Osteocyte (in vitro differentiated cells): ENCODE measurements at regions not wholly inside any gene's neighbourhood (a gene's known extent, or its start where the extent isn't known, plus 50 kb on each side); places are given as distances from the start of the nearest gene placed in this dataset.

Experiments used
- DNase-seq: peaks from one replicate; pipeline ENCODE4 v3.0.0; 2021; ENCODE audit warnings: mixed read lengths; ENCODE audit not compliant: unreplicated experiment; ENCODE audit errors: extremely low spot score
- H3K27ac Mint-ChIP-seq: one replicate; pipeline ENCODE4 v1.8.0; 2021; ENCODE audit warnings: mild to moderate bottlenecking, mixed read lengths; ENCODE audit not compliant: unreplicated experiment
- H3K27me3 Mint-ChIP-seq: one replicate; pipeline ENCODE4 v1.8.0; 2021; ENCODE audit warnings: mixed read lengths; ENCODE audit not compliant: unreplicated experiment
- H3K36me3 Mint-ChIP-seq: one replicate; pipeline ENCODE4 v1.8.0; 2021; ENCODE audit warnings: mixed read lengths; ENCODE audit not compliant: unreplicated experiment
- H3K4me1 Mint-ChIP-seq: one replicate; pipeline ENCODE4 v1.8.0; 2021; ENCODE audit warnings: mixed read lengths; ENCODE audit not compliant: unreplicated experiment
- H3K4me3 Mint-ChIP-seq: one replicate; pipeline ENCODE4 v1.8.0; 2021; ENCODE audit warnings: mild to moderate bottlenecking, moderate library complexity, mixed read lengths; ENCODE audit not compliant: unreplicated experiment
- H3K9me3 Mint-ChIP-seq: one replicate; pipeline ENCODE4 v1.8.0; 2021; ENCODE audit warnings: mixed read lengths; ENCODE audit not compliant: unreplicated experiment
- CTCF ChIP-seq: fragments of 200-600 bp; sonication (generic); IDR thresholded peaks from 2 replicates; pipeline ENCODE4 v1.5.0; 2021; ENCODE audit warnings: antibody characterized with exemption, mild to moderate bottlenecking, moderate library complexity

- Mint-ChIP-seq H3K27me3 (no peaks in the 10 kb centered on the region), H3K27ac (no peak overlapping the region), H3K9me3 (peaks cover 46% of the 10 kb centered on the region), H3K4me1 (no peaks in the 10 kb centered on the region), H3K4me3 (no peak overlapping the region), H3K36me3 (no peaks in the 10 kb centered on the region)
- DNase-seq, result no peak
- TF ChIP-seq CTCF, result no peak
These were observed 389.4 kb downstream of the TEX13C start for GRCh38 chrX:125709074-125709473.

- Mint-ChIP-seq H3K27me3 (no peaks in the 10 kb centered on the region), H3K4me3 (no peak overlapping the region), H3K9me3 (peaks cover 45% of the 10 kb centered on the region), H3K27ac (no peak overlapping the region), H3K4me1 (no peaks in the 10 kb centered on the region), H3K36me3 (no peaks in the 10 kb centered on the region)
- DNase-seq, result no peak
- TF ChIP-seq CTCF, result no peak
These were observed 389.9 kb downstream of the TEX13C start for GRCh38 chrX:125709532-125709931.

GRCh38 chrX:125710403-125711062 lies 390.9 kb downstream of the TEX13C start:
- Mint-ChIP-seq H3K36me3 (no peaks in the 10 kb centered on the region), H3K27me3 (no peaks in the 10 kb centered on the region), H3K9me3 (peaks cover 43% of the 10 kb centered on the region), H3K4me3 (no peak overlapping the region), H3K4me1 (no peaks in the 10 kb centered on the region), H3K27ac (no peak overlapping the region)
- no peak for TF ChIP-seq CTCF
- no peak for DNase-seq

- Mint-ChIP-seq H3K27ac (no peak overlapping the region), H3K4me1 (no peaks in the 10 kb centered on the region), H3K36me3 (no peaks in the 10 kb centered on the region), H3K27me3 (no peaks in the 10 kb centered on the region), H3K4me3 (no peak overlapping the region), H3K9me3 (peaks cover 44% of the 10 kb centered on the region)
- no peak for DNase-seq
- TF ChIP-seq CTCF, result no peak
These were observed 391.4 kb downstream of the TEX13C start for GRCh38 chrX:125711103-125711502.

GRCh38 chrX:125713633-125714032 lies 394.0 kb downstream of the TEX13C start:
- no peak for DNase-seq
- no peaks in the 10 kb centered on the region for H3K36me3 Mint-ChIP-seq
- TF ChIP-seq CTCF, result no peak
- H3K27me3 Mint-ChIP-seq, result no peaks in the 10 kb centered on the region
- no peaks in the 10 kb centered on the region for H3K4me1 Mint-ChIP-seq
- H3K4me3 Mint-ChIP-seq, result no peak overlapping the region
- no peak overlapping the region for H3K27ac Mint-ChIP-seq
- H3K9me3 Mint-ChIP-seq, result peaks cover 32% of the 10 kb centered on the region
